ENCODE measurements at regions not wholly inside any gene's neighbourhood (a gene's known extent, or its start where the extent isn't known, plus 50 kb on each side); places are given as distances from the start of the nearest gene placed in this dataset.

GRCh38 chr14:106304271-106304670, 777.9 kb downstream of the TMEM121 start:
- Histone ChIP-seq H3K4me2 (replicated peaks; ENCODE audit: low read depth, low read length, poor library complexity, severe bottlenecking) (no peak overlapping the region), H3K79me2 (ENCODE audit: control insufficient read depth, insufficient read depth, low read length) (no peaks in the 10 kb centered on the region), H3K27me3 (replicated peaks in 1 of 4; ENCODE audit: control extremely low read depth in 1 of 4, control insufficient read depth in 3 of 4, insufficient read depth in 4 of 4, low read length in 3 of 4) (peaks cover 0 to 2% (median 0%) of the 10 kb centered on the region in 4 experiments), H3K9me3 (ENCODE audit: control extremely low read depth in 1 of 3, control insufficient read depth in 2 of 3, insufficient read depth in 1 of 3, low read length in 2 of 3) (peaks cover 0 to 7% (median 5%) of the 10 kb centered on the region in 3 donors), H3K4me1 (ENCODE audit: control insufficient read depth in 2 of 2, insufficient read depth in 2 of 2, low read length in 2 of 2) (peaks cover 18 to 20% of the 10 kb centered on the region in 2 donors), H3K9ac (ENCODE audit: low read length) (no peak overlapping the region), H3K4me3 (ENCODE audit: control extremely low read depth in 1 of 5, extremely low read depth in 1 of 5, insufficient read depth in 1 of 5, low read depth in 2 of 5, low read length in 4 of 5) (no peak overlapping the region), H4K20me1 (ENCODE audit: control insufficient read depth, insufficient read depth, low read length, poor library complexity, severe bottlenecking) (no peaks in the 10 kb centered on the region), H3K27ac (ENCODE audit: low read length in 2 of 2) (no peak overlapping the region), H3K36me3 (replicated peaks in 1 of 2; ENCODE audit: control extremely low read depth in 1 of 2, control insufficient read depth in 1 of 2, extremely low read depth in 1 of 2, insufficient read depth in 2 of 2, low read length in 1 of 2) (no peaks in the 10 kb centered on the region), H2AFZ (ENCODE audit: insufficient read depth, low read depth, low read length, poor library complexity, severe bottlenecking) (no peak overlapping the region)
- H3K27me3 Mint-ChIP-seq, result peaks cover 5% of the 10 kb centered on the region
- CTCF ChIA-PET, result no interaction called here
- H3K4me3 Mint-ChIP-seq, result no peak overlapping the region
- ATAC-seq (ENCODE audit: low read depth) (no peak), DNase-seq (no peak)
- intact Hi-C loops (cut with micrococcal nuclease), result no loop called here
- no peaks in the 10 kb centered on the region for H3K9me3 Mint-ChIP-seq (ENCODE audit: insufficient read depth)
- no peak overlapping the region for H3K27ac Mint-ChIP-seq
- peaks cover 24% of the 10 kb centered on the region for H3K4me1 Mint-ChIP-seq
- TF ChIP-seq EZH2 (IDR thresholded peaks at IDR 0.05; ENCODE audit: borderline replicate concordance, insufficient read depth, low read depth, low read length, poor library complexity, severe bottlenecking) (no peak), CTCF (IDR thresholded peaks at IDR 0.05) (no peak)
- no CpG with 5 or more reads among the region's 5 CpGs for WGBS (ENCODE audit: insufficient coverage)
- POLR2A ChIA-PET, result no interaction called here

GRCh38 chr14:106308839-106309389, 782.5 kb downstream of the TMEM121 start:
- H3K9me3 ChIP-seq (ENCODE audit: control extremely low read depth in 1 of 3, control insufficient read depth in 2 of 3, insufficient read depth in 1 of 3, low read length in 2 of 3), result peaks cover 0 to 10% (median 5%) of the 10 kb centered on the region in 3 donors
- peak; percentile 78 for TF ChIP-seq CTCF (IDR thresholded peaks at IDR 0.05)
- no peak for TF ChIP-seq EZH2 (IDR thresholded peaks at IDR 0.05; ENCODE audit: borderline replicate concordance, insufficient read depth, low read depth, low read length, poor library complexity, severe bottlenecking)
- H3K79me2 ChIP-seq (ENCODE audit: control insufficient read depth, insufficient read depth, low read length), result no peaks in the 10 kb centered on the region
- Mint-ChIP-seq H3K4me1 (peaks cover 14% of the 10 kb centered on the region), H3K9me3 (ENCODE audit: insufficient read depth) (no peaks in the 10 kb centered on the region), H3K27me3 (peaks cover 5% of the 10 kb centered on the region), H3K27ac (peak overlapping the region; percentile 68), H3K4me3 (no peak overlapping the region)
- peak; percentile 84 for DNase-seq
- H3K4me1 ChIP-seq (ENCODE audit: control insufficient read depth in 2 of 2, insufficient read depth in 2 of 2, low read length in 2 of 2), result peaks cover 0 to 5% of the 10 kb centered on the region in 2 donors
- WGBS (ENCODE audit: insufficient coverage), result 40% methylated on average over 12 of the region's 17 CpGs
- no peaks in the 10 kb centered on the region for H4K20me1 ChIP-seq (ENCODE audit: control insufficient read depth, insufficient read depth, low read length, poor library complexity, severe bottlenecking)
- intact Hi-C loops (cut with micrococcal nuclease), result no loop called here
- no peak overlapping the region for H2AFZ ChIP-seq (ENCODE audit: insufficient read depth, low read depth, low read length, poor library complexity, severe bottlenecking)
- H3K9ac ChIP-seq (ENCODE audit: low read length), result no peak overlapping the region
- no peak overlapping the region for H3K4me2 ChIP-seq (replicated peaks; ENCODE audit: low read depth, low read length, poor library complexity, severe bottlenecking)
- POLR2A ChIA-PET, result no interaction called here
- peak; percentile 84 for ATAC-seq (ENCODE audit: low read depth)
- no peak overlapping the region for H3K4me3 ChIP-seq (ENCODE audit: control extremely low read depth in 1 of 5, extremely low read depth in 1 of 5, insufficient read depth in 1 of 5, low read depth in 2 of 5, low read length in 4 of 5)
- CTCF ChIA-PET, result interaction anchor here (0.9 to 1.4 kb wide), 6 partner anchors 9 to 63 kb away, joined by 3 to 5 read pairs (median 4); no protein-coding TSS in a partner anchor
- no peaks in the 10 kb centered on the region for H3K36me3 ChIP-seq (replicated peaks in 1 of 2; ENCODE audit: control extremely low read depth in 1 of 2, control insufficient read depth in 1 of 2, extremely low read depth in 1 of 2, insufficient read depth in 2 of 2, low read length in 1 of 2)
- H3K27me3 ChIP-seq (replicated peaks in 1 of 4; ENCODE audit: control extremely low read depth in 1 of 4, control insufficient read depth in 3 of 4, insufficient read depth in 4 of 4, low read length in 3 of 4), result no peaks in the 10 kb centered on the region
- H3K27ac ChIP-seq (ENCODE audit: low read length in 2 of 2), result no peak overlapping the region
